HG03342 (cell line): ENCODE measurements at regions not wholly inside any gene's neighbourhood (a gene's known extent, or its start where the extent isn't known, plus 50 kb on each side); places are given as distances from the start of the nearest gene placed in this dataset.

Experiments used
- ATAC-seq: cut with Tn5 transposase; IDR thresholded peaks from one replicate; pipeline ENCODE4 v1.9.1; 2021; ENCODE audit warnings: mild to moderate bottlenecking, moderate library complexity; ENCODE audit not compliant: unreplicated experiment

- no peak for ATAC-seq
Measured at GRCh38 chr10:105949721-105950120, 1214.8 kb downstream of the SORCS1 start.

GRCh38 chr10:105925045-105925785 is 1239.3 kb downstream of the SORCS1 start:
- no peak for ATAC-seq

GRCh38 chr10:105921348-105921747 is 1243.2 kb downstream of the SORCS1 start:
- no peak for ATAC-seq

GRCh38 chr10:105914432-105914831 is 1250.1 kb downstream of the SORCS1 start:
- ATAC-seq: no peak

- ATAC-seq: no peak
Measured at GRCh38 chr10:105908701-105909100, 1255.8 kb downstream of the SORCS1 start.

- ATAC-seq: no peak
Measured at GRCh38 chr10:105885495-105885894, 1244.4 kb downstream of the SORCS3 start.

GRCh38 chr10:105879401-105879800 is 1238.3 kb downstream of the SORCS3 start:
- no peak for ATAC-seq

- ATAC-seq: no peak
Measured at GRCh38 chr10:105875050-105875449, 1234.0 kb downstream of the SORCS3 start.

- ATAC-seq: no peak
Measured at GRCh38 chr10:105872665-105873064, 1231.6 kb downstream of the SORCS3 start.

GRCh38 chr10:105868935-105869334 is 1227.8 kb downstream of the SORCS3 start:
- ATAC-seq: no peak

- ATAC-seq: no peak
Measured at GRCh38 chr10:105864854-105865253, 1223.8 kb downstream of the SORCS3 start.

GRCh38 chr10:105857268-105858264 is 1216.5 kb downstream of the SORCS3 start:
- ATAC-seq: no peak

GRCh38 chr10:105855791-105856190 is 1214.7 kb downstream of the SORCS3 start:
- no peak for ATAC-seq

GRCh38 chr10:105844676-105845570 is 1203.8 kb downstream of the SORCS3 start:
- ATAC-seq: no peak

GRCh38 chr10:105844241-105844640 is 1203.2 kb downstream of the SORCS3 start:
- no peak for ATAC-seq

- ATAC-seq: no peak
Measured at GRCh38 chr10:105843786-105844185, 1202.7 kb downstream of the SORCS3 start.

- no peak for ATAC-seq
Measured at GRCh38 chr10:105840288-105840770, 1199.2 kb downstream of the SORCS3 start.

GRCh38 chr10:105838392-105838791 is 1197.3 kb downstream of the SORCS3 start:
- no peak for ATAC-seq

GRCh38 chr10:105837951-105838350 is 1196.9 kb downstream of the SORCS3 start:
- ATAC-seq: peak; percentile 99

- ATAC-seq: no peak
Measured at GRCh38 chr10:105834261-105835059, 1193.4 kb downstream of the SORCS3 start.
